ENCODE measurements at regions not wholly inside any gene's neighbourhood (a gene's known extent, or its start where the extent isn't known, plus 50 kb on each side); places are given as distances from the start of the nearest gene placed in this dataset.

DNA sequence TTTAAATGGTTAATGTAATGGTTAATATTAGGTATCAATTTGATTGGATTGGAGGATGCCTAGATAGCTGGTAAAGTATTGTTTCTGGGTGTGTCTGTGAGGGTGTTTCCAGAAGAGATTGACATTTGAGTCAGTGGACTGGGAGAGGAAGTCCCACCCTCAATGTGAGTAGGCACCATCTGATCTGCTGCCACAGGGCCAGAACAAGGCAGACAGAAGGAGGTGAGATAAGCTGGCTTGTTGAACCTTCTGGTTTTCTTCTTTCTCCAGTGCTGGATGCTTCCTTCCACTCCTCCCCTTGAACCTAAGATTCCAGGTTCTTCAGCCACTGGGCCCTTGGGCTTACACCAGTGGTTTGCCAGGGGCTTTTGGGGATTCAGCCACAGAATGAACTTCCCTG lies 756.5 kb upstream of the LRFN5 start:
- H3K9me3 ChIP-seq = peaks cover 0 to 8% (median 2%) of the 10 kb centered on the region in 4 donors
- H3K4me1 ChIP-seq = no peaks in the 10 kb centered on the region
- intact Hi-C loops (cut with DNase I; ENCODE audit: low total_unique reads) = no loop called here
- no peak for DNase-seq
- no peaks in the 10 kb centered on the region for H3K27me3 ChIP-seq
- H3K4me3 ChIP-seq = no peak overlapping the region
- no peaks in the 10 kb centered on the region for H3K36me3 ChIP-seq
- no peak overlapping the region for H3K27ac ChIP-seq
- TF ChIP-seq, protein P1, sequence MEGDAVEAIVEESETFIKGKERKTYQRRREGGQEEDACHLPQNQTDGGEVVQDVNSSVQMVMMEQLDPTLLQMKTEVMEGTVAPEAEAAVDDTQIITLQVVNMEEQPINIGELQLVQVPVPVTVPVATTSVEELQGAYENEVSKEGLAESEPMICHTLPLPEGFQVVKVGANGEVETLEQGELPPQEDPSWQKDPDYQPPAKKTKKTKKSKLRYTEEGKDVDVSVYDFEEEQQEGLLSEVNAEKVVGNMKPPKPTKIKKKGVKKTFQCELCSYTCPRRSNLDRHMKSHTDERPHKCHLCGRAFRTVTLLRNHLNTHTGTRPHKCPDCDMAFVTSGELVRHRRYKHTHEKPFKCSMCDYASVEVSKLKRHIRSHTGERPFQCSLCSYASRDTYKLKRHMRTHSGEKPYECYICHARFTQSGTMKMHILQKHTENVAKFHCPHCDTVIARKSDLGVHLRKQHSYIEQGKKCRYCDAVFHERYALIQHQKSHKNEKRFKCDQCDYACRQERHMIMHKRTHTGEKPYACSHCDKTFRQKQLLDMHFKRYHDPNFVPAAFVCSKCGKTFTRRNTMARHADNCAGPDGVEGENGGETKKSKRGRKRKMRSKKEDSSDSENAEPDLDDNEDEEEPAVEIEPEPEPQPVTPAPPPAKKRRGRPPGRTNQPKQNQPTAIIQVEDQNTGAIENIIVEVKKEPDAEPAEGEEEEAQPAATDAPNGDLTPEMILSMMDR (IDR thresholded peaks at IDR 0.05) = no peak
- TF ChIP-seq POLR2A (IDR thresholded peaks at IDR 0.05) (no peak), POLR2AphosphoS5 (IDR thresholded peaks at IDR 0.05) (no peak), EP300 (IDR thresholded peaks at IDR 0.05) (no peak)

DNA sequence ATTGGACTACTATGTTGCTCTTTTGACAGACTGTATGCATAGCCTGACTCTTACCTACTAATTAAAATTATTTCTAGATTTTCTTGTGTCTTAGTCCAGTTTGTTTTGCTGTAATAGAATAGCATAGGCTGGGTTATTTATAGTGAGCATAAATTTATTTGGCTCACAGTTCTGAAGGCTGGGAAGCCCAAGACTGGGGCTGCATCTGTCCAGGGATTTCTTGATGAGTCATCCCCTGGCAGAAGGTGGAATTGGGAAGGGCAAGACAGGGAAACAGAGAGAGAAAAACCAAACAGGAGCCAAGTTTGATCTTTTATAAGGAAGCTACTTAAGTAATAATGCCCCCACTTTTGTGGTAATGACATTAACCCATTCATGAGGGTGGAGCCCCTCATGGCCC lies 759.2 kb upstream of the LRFN5 start:
- Histone ChIP-seq H3K4me1 (no peaks in the 10 kb centered on the region), H3K27ac (no peak overlapping the region), H3K9me3 (no peaks in the 10 kb centered on the region), H3K27me3 (no peaks in the 10 kb centered on the region), H3K36me3 (no peaks in the 10 kb centered on the region), H3K4me3 (no peak overlapping the region)
- no peak for TF ChIP-seq EP300 (IDR thresholded peaks at IDR 0.05)
- peak in 1 of 2 donors; percentile 3 for DNase-seq
- intact Hi-C loops (cut with DNase I; ENCODE audit: low total_unique reads) = no loop called here

DNA sequence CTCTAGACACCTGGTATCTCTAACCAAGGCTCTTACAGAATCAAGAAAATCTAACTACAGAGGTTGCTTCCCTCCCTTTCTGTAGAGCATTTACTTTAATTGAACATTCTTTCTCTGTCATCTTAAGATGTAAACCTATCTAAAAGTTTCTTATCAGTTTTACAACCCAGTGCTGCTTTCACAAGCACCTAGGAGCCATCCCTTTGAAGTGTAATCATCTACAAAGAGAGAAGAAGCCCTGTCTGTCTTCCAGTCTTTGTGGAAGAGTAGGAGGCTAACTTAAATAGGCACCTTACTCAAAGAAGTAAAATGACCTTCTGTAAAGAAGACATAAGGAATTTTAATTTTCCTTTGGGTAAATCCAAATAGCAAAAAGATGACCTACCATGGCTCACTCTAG lies 763.9 kb upstream of the LRFN5 start:
- no peak overlapping the region for H3K4me3 ChIP-seq
- no peaks in the 10 kb centered on the region for H3K4me1 ChIP-seq
- no peak for DNase-seq
- H3K36me3 ChIP-seq = no peaks in the 10 kb centered on the region
- no peak for TF ChIP-seq EP300 (IDR thresholded peaks at IDR 0.05)
- TF ChIP-seq, protein P1 (IDR thresholded peaks at IDR 0.05) = no peak
- no peak for TF ChIP-seq POLR2AphosphoS5 (IDR thresholded peaks at IDR 0.05)
- no peak for TF ChIP-seq POLR2A (IDR thresholded peaks at IDR 0.05)
- intact Hi-C loops (cut with DNase I; ENCODE audit: low total_unique reads) = no loop called here
- H3K27ac ChIP-seq = no peak overlapping the region
- H3K9me3 ChIP-seq = peaks cover 0 to 3% (median 0%) of the 10 kb centered on the region in 4 donors
- H3K27me3 ChIP-seq = no peaks in the 10 kb centered on the region

DNA sequence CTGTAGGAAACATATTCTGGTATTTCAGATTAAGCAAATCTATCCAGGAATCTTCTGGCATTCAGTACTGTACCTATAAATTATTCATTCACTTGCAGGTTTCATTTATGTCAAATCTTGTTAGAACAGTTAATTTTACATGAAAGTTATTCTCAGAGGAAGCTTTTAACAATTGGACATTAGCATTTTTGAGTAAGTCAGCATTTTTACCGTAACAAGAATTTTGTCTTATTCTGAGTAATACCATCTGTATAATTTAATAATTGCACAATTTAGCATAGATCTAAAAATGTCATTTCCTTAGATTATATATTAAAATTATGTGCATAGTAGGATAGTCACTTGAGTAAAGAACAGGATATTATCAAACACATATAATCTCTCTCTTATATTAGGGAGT lies 764.8 kb upstream of the LRFN5 start:
- intact Hi-C loops (cut with DNase I; ENCODE audit: low total_unique reads) = no loop called here
- Histone ChIP-seq H3K4me1 (no peaks in the 10 kb centered on the region), H3K36me3 (no peaks in the 10 kb centered on the region), H3K4me3 (no peak overlapping the region), H3K27ac (no peak overlapping the region), H3K27me3 (no peaks in the 10 kb centered on the region), H3K9me3 (peaks cover 0 to 7% (median 0%) of the 10 kb centered on the region in 4 donors)
- no peak for TF ChIP-seq POLR2A (IDR thresholded peaks at IDR 0.05)
- 70 to 95% (median 77%) methylated on average over 1 of the region's 1 CpG for WGBS, 5 donors
- DNase-seq = no peak

DNA sequence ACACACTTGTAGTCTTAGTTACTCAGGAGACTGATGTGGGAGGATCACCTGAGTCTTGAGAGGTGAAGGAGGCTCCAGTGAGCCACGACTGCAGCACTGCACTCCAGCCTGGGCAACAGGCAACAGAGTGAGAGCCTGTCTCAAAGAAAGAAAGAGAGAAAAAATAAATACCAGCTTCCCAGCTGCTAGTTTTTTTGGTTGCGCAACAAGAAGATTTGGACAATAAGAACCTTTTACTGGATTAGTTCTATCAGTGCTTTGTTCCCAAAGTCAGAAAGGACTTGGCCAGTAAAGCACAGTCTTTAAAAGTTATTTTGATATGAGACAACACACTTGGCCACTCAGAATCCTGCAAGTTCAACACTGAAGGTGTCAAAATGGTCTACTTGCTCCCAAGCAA lies 768.1 kb upstream of the LRFN5 start:
- Histone ChIP-seq H3K4me1 (no peaks in the 10 kb centered on the region), H3K27ac (no peak overlapping the region), H3K9me3 (peaks cover 0 to 7% (median 4%) of the 10 kb centered on the region in 4 donors), H3K4me3 (no peak overlapping the region), H3K36me3 (no peaks in the 10 kb centered on the region), H3K27me3 (no peaks in the 10 kb centered on the region)
- WGBS, 5 donors = 54 to 66% (median 63%) methylated on average over 2 of the region's 2 CpGs
- no peak for DNase-seq
- no peak for TF ChIP-seq EP300 (IDR thresholded peaks at IDR 0.05)
- TF ChIP-seq POLR2AphosphoS5 (IDR thresholded peaks at IDR 0.05) = no peak
- TF ChIP-seq POLR2A (IDR thresholded peaks at IDR 0.05) = no peak
- TF ChIP-seq, protein P1 (IDR thresholded peaks at IDR 0.05) = no peak
- intact Hi-C loops (cut with DNase I; ENCODE audit: low total_unique reads) = no loop called here

DNA sequence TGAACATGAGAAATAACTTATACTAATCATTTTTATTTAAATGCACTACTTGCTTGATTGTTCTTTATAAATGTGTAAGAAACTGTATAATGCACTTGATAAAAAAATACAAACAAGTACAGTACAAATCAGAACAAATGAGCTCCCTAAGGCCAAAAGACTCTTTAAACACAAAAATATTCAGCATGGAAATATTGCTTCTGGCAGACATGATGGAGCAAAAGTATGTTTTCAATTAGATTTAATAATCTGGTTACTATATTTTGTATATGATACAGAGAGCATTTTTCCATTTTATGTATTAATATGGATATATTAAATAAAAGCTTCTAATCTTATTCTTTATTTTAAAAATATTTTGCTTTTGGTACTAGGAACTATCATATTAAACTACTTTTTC lies 800.2 kb upstream of the LRFN5 start:
- intact Hi-C loops (cut with DNase I; ENCODE audit: low total_unique reads) = no loop called here
- DNase-seq = peak in 1 of 2 donors; percentile 3
- no peaks in the 10 kb centered on the region for H3K36me3 ChIP-seq
- TF ChIP-seq POLR2A (IDR thresholded peaks at IDR 0.05) (no peak), POLR2AphosphoS5 (IDR thresholded peaks at IDR 0.05) (no peak), EP300 (IDR thresholded peaks at IDR 0.05) (no peak)
- TF ChIP-seq, protein P1 (IDR thresholded peaks at IDR 0.05) = no peak
- H3K4me3 ChIP-seq = no peak overlapping the region
- peaks cover 0 to 16% (median under 1%) of the 10 kb centered on the region in 4 donors for H3K9me3 ChIP-seq
- H3K4me1 ChIP-seq = no peaks in the 10 kb centered on the region
- H3K27me3 ChIP-seq = no peaks in the 10 kb centered on the region
- no peak overlapping the region for H3K27ac ChIP-seq

Data from stomach (tissue), 8 donors.